SK-N-SH (cell line): ENCODE measurements at regions not wholly inside any gene's neighbourhood (a gene's known extent, or its start where the extent isn't known, plus 50 kb on each side); places are given as distances from the start of the nearest gene placed in this dataset.

Experiments used
- CTCF ChIA-PET: fragments of 300-600, 350-600 bp; formaldehyde crosslinking; extraction: SDS; loops from one replicate; lab custom pipeline; 2021; lab: Yijun Ruan, JAX
- POLR2A ChIA-PET: fragments of 350-600 bp; sonication (Branson Sonifier 250); formaldehyde crosslinking; extraction: SDS; loops from one replicate; lab custom pipeline; 2020; ENCODE audit warnings: antibody characterized with exemption, inconsistent platforms; lab: Yijun Ruan, JAX
- DNase-seq: peaks from one replicate; pipeline ENCODE4 v3.0.0; 2012
- H2AFZ ChIP-seq: fragments of 200-600 bp; sonication (generic); 2 replicates; pipeline ENCODE4 v1.8.1; 2016; ENCODE audit warnings: antibody characterized with exemption, mild to moderate bottlenecking, low read depth
- H3F3A ChIP-seq: fragments of 200-600 bp; sonication (generic); replicated peaks from 2 replicates; pipeline ENCODE3; 2016; ENCODE audit warnings: antibody characterized with exemption, mild to moderate bottlenecking; ENCODE audit not compliant: insufficient read depth
- H3K27ac ChIP-seq, 2 experiments: fragments of 200-500 bp in 1 of 2; fragments of 200-600 bp in 1 of 2; sonication (Bioruptor generic) in 1 of 2; sonication (generic), shearing (Covaris generic) in 1 of 2; 2 replicates each; pipeline versions ENCODE4 v1.5.1 to v1.6.1; 2014 to 2016; ENCODE audit warnings: low read depth in 2 of 2, inconsistent platforms in 1 of 2, low read length in 1 of 2, mild to moderate bottlenecking in 1 of 2, mixed read lengths in 1 of 2
- H3K27me3 ChIP-seq: fragments of 200-600 bp; sonication (generic), shearing (Covaris generic); 2 replicates; pipeline ENCODE4 v1.6.1; 2016; ENCODE audit warnings: mixed run types; ENCODE audit not compliant: insufficient read depth
- H3K36me3 ChIP-seq, 2 experiments: fragments of 200-500 bp in 1 of 2; fragments of 200-600 bp in 1 of 2; sonication (Bioruptor generic) in 1 of 2; sonication (generic) in 1 of 2; replicated peaks in 1 of 2; 2 replicates each; pipeline versions ENCODE3 to v1.5.1; 2014 to 2016; ENCODE audit warnings: low read length in 1 of 2, mild to moderate bottlenecking in 1 of 2; ENCODE audit not compliant: insufficient read depth in 2 of 2, control insufficient read depth in 1 of 2
- H3K4me1 ChIP-seq, 2 experiments: fragments of 200-500 bp in 1 of 2; fragments of 200-600 bp in 1 of 2; sonication (Bioruptor generic) in 1 of 2; sonication (generic), shearing (Covaris generic) in 1 of 2; 2 replicates each; pipeline versions ENCODE4 v1.5.1 to v1.6.1; 2014 to 2016; ENCODE audit warnings: low read depth in 1 of 2, low read length in 1 of 2, mixed run types in 1 of 2; ENCODE audit not compliant: insufficient read depth in 2 of 2, control insufficient read depth in 1 of 2
- H3K4me2 ChIP-seq: fragments of 200-600 bp; sonication (generic), shearing (Covaris generic); 2 replicates; pipeline ENCODE4 v1.6.1; 2017; ENCODE audit warnings: mixed run types
- H3K4me3 ChIP-seq, 2 experiments: fragments of 200-500 bp in 1 of 2; fragments of 200-600 bp in 1 of 2; sonication (Bioruptor generic) in 1 of 2; sonication (generic), shearing (Covaris generic) in 1 of 2; 2 replicates each; pipeline versions ENCODE4 v1.5.1 to v1.8.1; 2014 to 2016; ENCODE audit warnings: low read depth in 2 of 2, inconsistent platforms in 1 of 2, low read length in 1 of 2, mild to moderate bottlenecking in 1 of 2, mixed read lengths in 1 of 2, moderate library complexity in 1 of 2
- H3K79me2 ChIP-seq: fragments of 200-600 bp; sonication (generic); 2 replicates; pipeline ENCODE4 v1.8.1; 2017; ENCODE audit warnings: mild to moderate bottlenecking; ENCODE audit not compliant: insufficient read depth
- H3K9ac ChIP-seq: fragments of 200-600 bp; sonication (generic); 2 replicates; pipeline ENCODE4 v1.6.1; 2017; ENCODE audit warnings: mixed run types
- H3K9me2 ChIP-seq: fragments of 200-600 bp; sonication (generic); 2 replicates; pipeline ENCODE4 v1.6.1; 2017; ENCODE audit warnings: mixed run types
- H3K9me3 ChIP-seq: fragments of 200-600 bp; sonication (generic); 2 replicates; pipeline ENCODE4 v1.6.1; 2017; ENCODE audit warnings: mixed run types, mild to moderate bottlenecking, moderate library complexity
- H4K20me1 ChIP-seq: fragments of 200-600 bp; sonication (generic); 2 replicates; pipeline ENCODE4 v1.6.1; 2017; ENCODE audit warnings: mild to moderate bottlenecking, mixed run types; ENCODE audit not compliant: insufficient read depth
- CHD2 ChIP-seq: fragments of 150-350 bp; IDR thresholded peaks from 2 replicates; pipeline ENCODE4 v1.6.1; 2018; ENCODE audit warnings: low read length; ENCODE audit not compliant: partially characterized antibody
- CTCF ChIP-seq: fragments of 200-600 bp; sonication (generic); IDR thresholded peaks from 2 replicates; pipeline ENCODE4 v1.6.1; 2017; ENCODE audit warnings: antibody characterized with exemption, mild to moderate bottlenecking, moderate library complexity
- EZH2phosphoT487 ChIP-seq: fragments of 200-600 bp; sonication (generic); IDR thresholded peaks from 2 replicates; pipeline ENCODE4 v1.6.1; 2017; ENCODE audit warnings: low read depth, mixed run types, mild to moderate bottlenecking, antibody characterized with exemption, moderate library complexity, borderline replicate concordance
- FOXJ3 ChIP-seq: sonication (generic); formaldehyde crosslinking; IDR thresholded peaks from 2 replicates; pipeline ENCODE4 v1.5.1; 2020; ENCODE audit warnings: mild to moderate bottlenecking, missing genetic modification reagents
- FOXM1 ChIP-seq: IDR thresholded peaks from 2 replicates; pipeline ENCODE4 v1.4.0; 2012; ENCODE audit warnings: low read depth, mild to moderate bottlenecking
- IRF3 ChIP-seq: fragments of 150-350 bp; IDR thresholded peaks from 2 replicates; pipeline ENCODE4 v1.6.1; 2016; ENCODE audit warnings: mild to moderate bottlenecking, low read depth, low read length
- JUND ChIP-seq: IDR thresholded peaks from 2 replicates; pipeline ENCODE4 v1.4.0; 2012
- MAX ChIP-seq: IDR thresholded peaks from 2 replicates; pipeline ENCODE4 v1.4.0; 2012; ENCODE audit warnings: low read depth
- MEF2A ChIP-seq: IDR thresholded peaks from 2 replicates; pipeline ENCODE4 v1.4.0; 2012; ENCODE audit warnings: low read depth, borderline replicate concordance
- NFIC ChIP-seq: IDR thresholded peaks from 2 replicates; pipeline ENCODE4 v1.4.0; 2012; ENCODE audit warnings: borderline replicate concordance
- NRF1 ChIP-seq: IDR thresholded peaks from 2 replicates; pipeline ENCODE4 v1.6.1; 2012; ENCODE audit warnings: low read depth, mild to moderate bottlenecking, low read length
- PBX3 ChIP-seq: IDR thresholded peaks from 2 replicates; pipeline ENCODE4; 2012
- RAD21 ChIP-seq: IDR thresholded peaks from 2 replicates; pipeline ENCODE4 v1.6.1; 2012; ENCODE audit warnings: mild to moderate bottlenecking, low read length
- RCOR1 ChIP-seq: fragments of 150-350 bp; IDR thresholded peaks from 2 replicates; pipeline ENCODE4 v1.6.1; 2017; ENCODE audit warnings: antibody characterized with exemption, low read length
- REST ChIP-seq: IDR thresholded peaks from 2 replicates; pipeline ENCODE4 v1.6.1; 2012; ENCODE audit warnings: mild to moderate bottlenecking, low read depth, low read length, moderate library complexity
- RFX5 ChIP-seq: IDR thresholded peaks from 2 replicates; pipeline ENCODE4 v1.6.1; 2012; ENCODE audit warnings: mild to moderate bottlenecking, improper control_type of control experiment, low read length
- SIN3A ChIP-seq: IDR thresholded peaks from 2 replicates; pipeline ENCODE4 v1.6.1; 2012; ENCODE audit warnings: low read depth, mild to moderate bottlenecking, low read length, moderate library complexity, borderline replicate concordance
- SMC3 ChIP-seq: IDR thresholded peaks from 2 replicates; pipeline ENCODE4 v1.6.1; 2012; ENCODE audit warnings: low read depth, low read length, improper control_type of control experiment
- TEAD4 ChIP-seq: IDR thresholded peaks from 2 replicates; pipeline ENCODE4 v1.4.0; 2012; ENCODE audit warnings: mild to moderate bottlenecking, borderline replicate concordance; ENCODE audit not compliant: insufficient read depth
- YY1 ChIP-seq: IDR thresholded peaks from 2 replicates; pipeline ENCODE4 v1.4.0; 2012; ENCODE audit warnings: low read depth, mild to moderate bottlenecking
- WGBS: methylation state at CpG from one replicate; pipeline ENCODE4 v1.1.6; 2017; ENCODE audit warnings: low lambda C conversion rate; 5-methylcytosine and 5-hydroxymethylcytosine counted together

- DNase-seq = no peak
- H3K9me2 ChIP-seq = no peaks in the 10 kb centered on the region
- H3K9ac ChIP-seq = no peak overlapping the region
- H3K4me1 ChIP-seq = no peaks in the 10 kb centered on the region; a peak in 1 of 4 replicates
- no peaks in the 10 kb centered on the region for H3F3A ChIP-seq
- no peak overlapping the region for H2AFZ ChIP-seq
- H3K4me2 ChIP-seq = no peak overlapping the region
- H3K36me3 ChIP-seq = no peaks in the 10 kb centered on the region
- CTCF ChIA-PET = no interaction called here
- WGBS = 50% methylated on average over 1 of the region's 1 CpG
- no peaks in the 10 kb centered on the region for H3K27me3 ChIP-seq
- POLR2A ChIA-PET = no interaction called here
- H3K9me3 ChIP-seq = no peaks in the 10 kb centered on the region
- no peaks in the 10 kb centered on the region for H3K79me2 ChIP-seq
- H4K20me1 ChIP-seq = no peaks in the 10 kb centered on the region
- H3K4me3 ChIP-seq = no peak overlapping the region
- no peak for TF ChIP-seq CHD2
- no peak for TF ChIP-seq NFIC
- no peak for TF ChIP-seq IRF3
- no peak for TF ChIP-seq FOXM1
- no peak for TF ChIP-seq FOXJ3
- no peak for TF ChIP-seq RCOR1
- TF ChIP-seq MAX = no peak
- no peak for TF ChIP-seq EZH2phosphoT487
- no peak for TF ChIP-seq JUND
- TF ChIP-seq TEAD4 = no peak
- TF ChIP-seq RFX5 = no peak
- TF ChIP-seq RAD21 = no peak
- TF ChIP-seq YY1 = no peak
- TF ChIP-seq CTCF = no peak
- no peak for TF ChIP-seq PBX3
- no peak for TF ChIP-seq MEF2A
- no peak for TF ChIP-seq REST
- no peak for TF ChIP-seq SIN3A
- no peak for TF ChIP-seq SMC3
- TF ChIP-seq NRF1 = no peak
- no peak overlapping the region for H3K27ac ChIP-seq
Observed at GRCh38 chr4:187070740-187071139, 347.1 kb upstream of the FAT1 start.
